ENCODE measurements at regions not wholly inside any gene's neighbourhood (a gene's known extent, or its start where the extent isn't known, plus 50 kb on each side); places are given as distances from the start of the nearest gene placed in this dataset.

- peak; percentile 63 for DNase-seq (ENCODE audit: low read depth, low spot score)
- Histone ChIP-seq H3K9me3 (ENCODE audit: control insufficient read depth, insufficient read depth, low read length) (no peaks in the 10 kb centered on the region), H3K4me3 (ENCODE audit: low read length) (no peak overlapping the region), H3K27ac (ENCODE audit: low read length) (no peak overlapping the region), H3K36me3 (ENCODE audit: control insufficient read depth, insufficient read depth, low read length) (no peaks in the 10 kb centered on the region), H3K27me3 (ENCODE audit: control insufficient read depth, insufficient read depth, low read length) (no peaks in the 10 kb centered on the region), H3K4me1 (ENCODE audit: control insufficient read depth, insufficient read depth, low read length) (no peaks in the 10 kb centered on the region)
- no CpG with 5 or more reads among the region's 13 CpGs for WGBS (ENCODE audit: insufficient coverage, insufficient read length)
These were observed 168.6 kb downstream of the SS18 start for GRCh38 chr18:25921677-25922421.

- H3K27me3 ChIP-seq (ENCODE audit: control insufficient read depth, insufficient read depth, low read length): no peaks in the 10 kb centered on the region
- no peak for DNase-seq (ENCODE audit: low read depth, low spot score)
- H3K9me3 ChIP-seq (ENCODE audit: control insufficient read depth, insufficient read depth, low read length): no peaks in the 10 kb centered on the region
- H3K4me1 ChIP-seq (ENCODE audit: control insufficient read depth, insufficient read depth, low read length): no peaks in the 10 kb centered on the region
- no CpG with 5 or more reads among the region's 4 CpGs for WGBS (ENCODE audit: insufficient coverage, insufficient read length)
- no peak overlapping the region for H3K4me3 ChIP-seq (ENCODE audit: low read length)
- no peak overlapping the region for H3K27ac ChIP-seq (ENCODE audit: low read length)
- H3K36me3 ChIP-seq (ENCODE audit: control insufficient read depth, insufficient read depth, low read length): no peaks in the 10 kb centered on the region
These were observed 174.5 kb downstream of the SS18 start for GRCh38 chr18:25915907-25916306.

- no CpG with 5 or more reads among the region's 2 CpGs for WGBS (ENCODE audit: insufficient coverage, insufficient read length)
These were observed 191.4 kb downstream of the SS18 start for GRCh38 chr18:25898965-25899364.

GRCh38 chr18:25896956-25897355 lies 193.5 kb downstream of the SS18 start:
- H3K4me3 ChIP-seq (ENCODE audit: low read length): no peak overlapping the region
- H3K36me3 ChIP-seq (ENCODE audit: control insufficient read depth, insufficient read depth, low read length): no peaks in the 10 kb centered on the region
- H3K27me3 ChIP-seq (ENCODE audit: control insufficient read depth, insufficient read depth, low read length): no peaks in the 10 kb centered on the region
- H3K9me3 ChIP-seq (ENCODE audit: control insufficient read depth, insufficient read depth, low read length): no peaks in the 10 kb centered on the region
- no CpG with 5 or more reads among the region's 4 CpGs for WGBS (ENCODE audit: insufficient coverage, insufficient read length)
- no peaks in the 10 kb centered on the region; the same call in 1 of the 2 replicates for H3K4me1 ChIP-seq (ENCODE audit: control insufficient read depth, insufficient read depth, low read length)
- no peak for DNase-seq (ENCODE audit: low read depth, low spot score)
- no peak overlapping the region for H3K27ac ChIP-seq (ENCODE audit: low read length)

More at GRCh38 chr18:25898965-25899364, 191.4 kb downstream of the SS18 start:
- H3K4me3 ChIP-seq (ENCODE audit: low read length): no peak overlapping the region
- no peaks in the 10 kb centered on the region for H3K27me3 ChIP-seq (ENCODE audit: control insufficient read depth, insufficient read depth, low read length)
- no peaks in the 10 kb centered on the region for H3K36me3 ChIP-seq (ENCODE audit: control insufficient read depth, insufficient read depth, low read length)
- H3K4me1 ChIP-seq (ENCODE audit: control insufficient read depth, insufficient read depth, low read length): no peaks in the 10 kb centered on the region; the same call in 1 of the 2 replicates
- H3K9me3 ChIP-seq (ENCODE audit: control insufficient read depth, insufficient read depth, low read length): no peaks in the 10 kb centered on the region
- no peak for DNase-seq (ENCODE audit: low read depth, low spot score)
- H3K27ac ChIP-seq (ENCODE audit: low read length): no peak overlapping the region

DNA sequence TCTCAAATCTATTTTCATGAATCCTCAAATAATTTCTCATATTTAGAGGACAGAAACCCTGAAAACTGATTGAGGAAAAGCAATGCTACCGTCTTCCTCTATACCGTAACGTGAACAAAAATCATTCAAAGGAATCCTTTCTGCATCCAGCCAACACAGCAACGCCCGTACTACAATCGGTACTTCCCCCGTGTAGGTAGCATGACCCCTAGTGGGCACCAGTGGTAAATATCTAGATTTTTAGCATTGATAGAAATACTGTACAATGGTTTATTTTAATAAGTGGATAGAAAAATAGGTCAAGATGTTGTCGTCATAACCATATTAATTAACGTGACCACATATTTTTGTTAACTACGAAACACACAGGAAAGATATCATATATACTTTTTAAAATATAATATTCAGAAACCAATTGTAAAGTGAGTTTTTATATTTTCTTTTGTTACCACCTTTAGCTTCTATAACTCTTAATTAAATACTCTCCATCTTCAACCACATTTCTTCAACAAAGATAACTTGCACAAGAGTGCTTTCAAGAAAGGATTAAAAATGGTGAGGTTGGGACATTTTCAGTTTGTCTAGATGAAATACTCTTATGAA lies 194.1 kb downstream of the SS18 start:
- Histone ChIP-seq H3K4me3 (ENCODE audit: low read length) (no peak overlapping the region), H3K36me3 (ENCODE audit: control insufficient read depth, insufficient read depth, low read length) (no peaks in the 10 kb centered on the region), H3K4me1 (ENCODE audit: control insufficient read depth, insufficient read depth, low read length) (no peaks in the 10 kb centered on the region; the same call in 1 of the 2 replicates), H3K27ac (ENCODE audit: low read length) (no peak overlapping the region), H3K9me3 (ENCODE audit: control insufficient read depth, insufficient read depth, low read length) (no peaks in the 10 kb centered on the region), H3K27me3 (ENCODE audit: control insufficient read depth, insufficient read depth, low read length) (no peaks in the 10 kb centered on the region)
- no CpG with 5 or more reads among the region's 10 CpGs for WGBS (ENCODE audit: insufficient coverage, insufficient read length)
- DNase-seq (ENCODE audit: low read depth, low spot score): no peak

GRCh38 chr18:25895518-25895917 lies 194.9 kb downstream of the SS18 start:
- Histone ChIP-seq H3K4me3 (ENCODE audit: low read length) (no peak overlapping the region), H3K4me1 (ENCODE audit: control insufficient read depth, insufficient read depth, low read length) (no peaks in the 10 kb centered on the region; the same call in 1 of the 2 replicates), H3K9me3 (ENCODE audit: control insufficient read depth, insufficient read depth, low read length) (no peaks in the 10 kb centered on the region), H3K36me3 (ENCODE audit: control insufficient read depth, insufficient read depth, low read length) (no peaks in the 10 kb centered on the region), H3K27me3 (ENCODE audit: control insufficient read depth, insufficient read depth, low read length) (no peaks in the 10 kb centered on the region), H3K27ac (ENCODE audit: low read length) (no peak overlapping the region)
- DNase-seq (ENCODE audit: low read depth, low spot score): no peak
- WGBS (ENCODE audit: insufficient coverage, insufficient read length): no CpG with 5 or more reads among the region's 3 CpGs

- H3K4me3 ChIP-seq (ENCODE audit: low read length): no peak overlapping the region
- DNase-seq (ENCODE audit: low read depth, low spot score): no peak
- H3K27ac ChIP-seq (ENCODE audit: low read length): no peak overlapping the region
- no peaks in the 10 kb centered on the region for H3K4me1 ChIP-seq (ENCODE audit: control insufficient read depth, insufficient read depth, low read length)
- H3K9me3 ChIP-seq (ENCODE audit: control insufficient read depth, insufficient read depth, low read length): no peaks in the 10 kb centered on the region
- H3K36me3 ChIP-seq (ENCODE audit: control insufficient read depth, insufficient read depth, low read length): no peaks in the 10 kb centered on the region
- H3K27me3 ChIP-seq (ENCODE audit: control insufficient read depth, insufficient read depth, low read length): no peaks in the 10 kb centered on the region
These were observed 204.1 kb downstream of the SS18 start for GRCh38 chr18:25886283-25886682.

DNA sequence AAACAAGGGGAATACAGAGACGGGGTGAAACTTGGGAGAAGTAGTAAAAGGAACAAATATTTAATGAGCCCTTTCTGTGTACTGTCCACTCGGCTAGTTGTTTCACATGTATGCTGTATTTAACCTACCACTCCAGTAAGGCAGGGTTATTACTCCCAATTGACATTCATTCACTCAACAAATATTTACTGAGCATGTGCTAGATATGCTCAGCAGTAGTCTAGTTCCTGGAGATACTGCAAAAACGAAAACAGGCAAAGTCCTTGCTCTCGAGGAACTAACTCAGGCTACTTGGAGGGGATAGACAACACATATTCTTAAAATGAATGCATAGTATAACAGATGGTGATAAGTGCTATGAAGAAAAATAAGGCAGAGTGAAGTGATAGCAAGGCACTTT lies 207.3 kb downstream of the SS18 start:
- no peaks in the 10 kb centered on the region for H3K27me3 ChIP-seq (ENCODE audit: control insufficient read depth, insufficient read depth, low read length)
- no peak for DNase-seq (ENCODE audit: low read depth, low spot score)
- no peaks in the 10 kb centered on the region for H3K36me3 ChIP-seq (ENCODE audit: control insufficient read depth, insufficient read depth, low read length)
- no CpG with 5 or more reads among the region's 4 CpGs for WGBS (ENCODE audit: insufficient coverage, insufficient read length)
- no peaks in the 10 kb centered on the region for H3K9me3 ChIP-seq (ENCODE audit: control insufficient read depth, insufficient read depth, low read length)
- H3K4me1 ChIP-seq (ENCODE audit: control insufficient read depth, insufficient read depth, low read length): no peaks in the 10 kb centered on the region
- H3K27ac ChIP-seq (ENCODE audit: low read length): no peak overlapping the region
- no peak overlapping the region for H3K4me3 ChIP-seq (ENCODE audit: low read length)

DNA sequence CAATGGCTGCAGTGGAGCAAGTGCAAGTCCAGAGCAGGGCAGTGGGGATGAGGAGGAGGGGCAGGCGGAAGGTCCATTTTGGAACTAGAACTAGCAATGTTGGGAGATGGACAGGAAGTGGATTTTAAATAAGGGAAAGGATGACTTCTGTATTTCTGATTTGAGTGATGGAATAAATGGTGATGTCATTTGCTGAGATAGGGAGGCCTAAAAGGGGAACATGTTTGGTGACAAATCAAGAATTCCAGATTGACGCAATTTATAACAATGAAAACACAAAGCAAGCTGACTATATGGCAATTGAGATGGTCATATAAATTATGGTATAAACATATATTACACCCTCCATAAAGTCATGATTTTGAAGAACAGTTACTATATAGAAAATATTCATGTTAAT lies 209.3 kb downstream of the SS18 start:
- Histone ChIP-seq H3K4me1 (ENCODE audit: control insufficient read depth, insufficient read depth, low read length) (no peaks in the 10 kb centered on the region), H3K27ac (ENCODE audit: low read length) (no peak overlapping the region)
- WGBS (ENCODE audit: insufficient coverage, insufficient read length): no CpG with 5 or more reads among the region's 2 CpGs

DNA sequence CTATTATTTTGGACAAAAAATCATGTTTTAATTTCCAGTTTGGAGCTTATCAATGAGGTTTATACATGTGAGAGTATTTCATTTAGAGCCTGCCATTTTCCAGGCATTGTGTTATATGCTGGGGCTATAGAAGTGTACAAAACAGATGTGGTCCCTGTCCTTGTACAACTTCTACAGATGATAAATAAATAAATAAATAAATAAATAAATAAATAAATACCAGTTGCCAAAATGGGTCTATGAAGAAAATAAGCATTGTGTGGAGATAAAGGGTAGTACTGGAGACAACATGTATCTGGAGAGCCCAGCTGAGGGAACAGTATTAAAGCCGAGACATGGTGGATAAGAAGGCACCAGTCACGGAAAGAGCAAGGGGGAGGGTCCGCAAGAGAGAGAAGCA lies 210.0 kb downstream of the SS18 start:
- Histone ChIP-seq H3K27me3 (ENCODE audit: control insufficient read depth, insufficient read depth, low read length) (no peaks in the 10 kb centered on the region), H3K4me3 (ENCODE audit: low read length) (no peak overlapping the region), H3K9me3 (ENCODE audit: control insufficient read depth, insufficient read depth, low read length) (no peaks in the 10 kb centered on the region), H3K27ac (ENCODE audit: low read length) (no peak overlapping the region), H3K36me3 (ENCODE audit: control insufficient read depth, insufficient read depth, low read length) (no peaks in the 10 kb centered on the region), H3K4me1 (ENCODE audit: control insufficient read depth, insufficient read depth, low read length) (no peaks in the 10 kb centered on the region)
- no peak for DNase-seq (ENCODE audit: low read depth, low spot score)
- no CpG with 5 or more reads among the region's 3 CpGs for WGBS (ENCODE audit: insufficient coverage, insufficient read length)

More for the DNA sequence above, 209.3 kb downstream of the SS18 start:
- H3K9me3 ChIP-seq (ENCODE audit: control insufficient read depth, insufficient read depth, low read length): no peaks in the 10 kb centered on the region
- H3K36me3 ChIP-seq (ENCODE audit: control insufficient read depth, insufficient read depth, low read length): no peaks in the 10 kb centered on the region
- H3K27me3 ChIP-seq (ENCODE audit: control insufficient read depth, insufficient read depth, low read length): no peaks in the 10 kb centered on the region
- no peak for DNase-seq (ENCODE audit: low read depth, low spot score)
- H3K4me3 ChIP-seq (ENCODE audit: low read length): no peak overlapping the region

All from iPS DF 6.9 (cell line).